A673 (cell line): ENCODE measurements at regions not wholly inside any gene's neighbourhood (a gene's known extent, or its start where the extent isn't known, plus 50 kb on each side); places are given as distances from the start of the nearest gene placed in this dataset.

Experiments
- CTCF ChIP-seq: fragments of 300-800, 200-600 bp; sonication (generic); conservative IDR thresholded peaks from 2 replicates; pipeline ENCODE4 v1.5.1; 2017; ENCODE audit warnings: low read depth, mild to moderate bottlenecking, antibody characterized with exemption, low read length, moderate library complexity, mixed read lengths
- EZH2 ChIP-seq: fragments of 200-600 bp; sonication (generic); IDR thresholded peaks from 2 replicates; pipeline ENCODE4 v1.6.1; 2017; ENCODE audit warnings: borderline replicate concordance, low read depth, mild to moderate bottlenecking, mixed read lengths, antibody characterized with exemption, low read length; ENCODE audit not compliant: poor library complexity, severe bottlenecking

GRCh38 chr16:73890186-73891128, 406.2 kb upstream of the PSMD7 start:
- TF ChIP-seq CTCF (no peak), EZH2 (no peak)
